WTC11 (cell line): ENCODE measurements at regions not wholly inside any gene's neighbourhood (a gene's known extent, or its start where the extent isn't known, plus 50 kb on each side); places are given as distances from the start of the nearest gene placed in this dataset.

Source experiments
- ATAC-seq: fragments of 200-7000 bp; cut with Tn5 transposase; 2 replicates; pipeline ENCODE4 v1.10.0; 2021; ENCODE audit warnings: mild to moderate bottlenecking, moderate library complexity
- CTCF ChIA-PET: fragments of 300-600 bp; sonication (Branson Sonifier 250); formaldehyde crosslinking; loops from one replicate; lab custom pipeline; 2021; ENCODE audit warnings: antibody characterized with exemption; lab: Charles Lee
- POLR2A ChIA-PET: fragments of 350-600 bp; sonication (Branson Sonifier 250); formaldehyde crosslinking; loops from one replicate; lab custom pipeline; 2021; ENCODE audit warnings: antibody characterized with exemption; lab: Charles Lee
- DNase-seq: peaks from one replicate; pipeline ENCODE4 v3.0.0; 2021; ENCODE audit warnings: low spot score
- H3K27ac Mint-ChIP-seq: 2 replicates; pipeline ENCODE4 v1.8.0; 2021; ENCODE audit warnings: mixed read lengths
- H3K27me3 Mint-ChIP-seq: 2 replicates; pipeline ENCODE4 v1.8.0; 2021; ENCODE audit warnings: low read depth, mild to moderate bottlenecking, moderate library complexity, mixed read lengths
- H3K36me3 Mint-ChIP-seq: 2 replicates; pipeline ENCODE4 v1.8.0; 2021; ENCODE audit warnings: mixed read lengths
- H3K4me1 Mint-ChIP-seq: 2 replicates; pipeline ENCODE4 v1.8.0; 2022; ENCODE audit warnings: mixed read lengths
- H3K4me3 Mint-ChIP-seq: 2 replicates; pipeline ENCODE4 v1.8.0; 2021; ENCODE audit warnings: mild to moderate bottlenecking, moderate library complexity, mixed read lengths
- H3K9me3 Mint-ChIP-seq: 2 replicates; pipeline ENCODE4 v1.8.0; 2021; ENCODE audit warnings: mixed read lengths
- AR ChIP-seq: fragments of 250-450 bp; sonication (Bioruptor Pico); IDR thresholded peaks from 2 replicates; pipeline ENCODE4 v1.9.0; 2021; ENCODE audit warnings: mild to moderate bottlenecking
- ATF1 ChIP-seq: sonication (generic); formaldehyde crosslinking; IDR thresholded peaks from 2 replicates; pipeline ENCODE4 v1.8.1; 2023; ENCODE audit warnings: mild to moderate bottlenecking, moderate library complexity, missing genetic modification reagents
- KAT7 ChIP-seq: sonication (generic); formaldehyde crosslinking; IDR thresholded peaks from 2 replicates; pipeline ENCODE4 v1.8.1; 2023; ENCODE audit warnings: missing genetic modification reagents, mild to moderate bottlenecking, borderline replicate concordance
- NFATC4 ChIP-seq: fragments of 250-450 bp; sonication (Bioruptor Pico); IDR thresholded peaks from 2 replicates; pipeline ENCODE4 v1.9.0; 2021; ENCODE audit warnings: mild to moderate bottlenecking
- NR3C1 ChIP-seq: sonication (generic); formaldehyde crosslinking; conservative IDR thresholded peaks from 2 replicates; pipeline ENCODE4 v1.8.1; 2023; ENCODE audit warnings: low read depth, mild to moderate bottlenecking, missing genetic modification reagents
- TEAD4 ChIP-seq: sonication (generic); formaldehyde crosslinking; IDR thresholded peaks from 2 replicates; pipeline ENCODE4 v1.8.0; 2022; ENCODE audit warnings: mild to moderate bottlenecking, missing genetic modification reagents
- USF2 ChIP-seq: sonication (generic); formaldehyde crosslinking; IDR thresholded peaks from 2 replicates; pipeline ENCODE4 v1.8.1; 2023; ENCODE audit warnings: mild to moderate bottlenecking, missing genetic modification reagents, moderate library complexity
- ZNF121 ChIP-seq: sonication (generic); formaldehyde crosslinking; IDR thresholded peaks from 2 replicates; pipeline ENCODE4 v1.8.0; 2023; ENCODE audit warnings: missing genetic modification reagents
- ZNF263 ChIP-seq: sonication (generic); formaldehyde crosslinking; IDR thresholded peaks from 2 replicates; pipeline ENCODE4 v1.8.1; 2022; ENCODE audit warnings: low read depth, mild to moderate bottlenecking, moderate library complexity, missing genetic modification reagents
- TF ChIP-seq, protein P1 (sequence below): sonication (generic); formaldehyde crosslinking; IDR thresholded peaks from 2 replicates; pipeline ENCODE4 v1.8.1; 2023; ENCODE audit warnings: mild to moderate bottlenecking, moderate library complexity, missing genetic modification reagents
- TF ChIP-seq, protein P2 (sequence below): sonication (generic); formaldehyde crosslinking; conservative IDR thresholded peaks from 2 replicates; pipeline ENCODE4 v1.8.1; 2022; ENCODE audit warnings: mild to moderate bottlenecking, missing genetic modification reagents

GRCh38 chr10:21427804-21428481 is 97.5 kb downstream of the SKIDA1 start:
- H3K36me3 Mint-ChIP-seq = peaks cover 37% of the 10 kb centered on the region
- H3K4me3 Mint-ChIP-seq = no peak overlapping the region
- POLR2A ChIA-PET = no interaction called here
- no peak; the same call in 1 of the 2 replicates for ATAC-seq
- TF ChIP-seq ZNF121 (CRISPR knock-in tag) (peak; percentile 92), ZNF263 (CRISPR knock-in tag) (no peak)
- TF ChIP-seq, all 79 proteins: peak for 1
- peaks cover 7% of the 10 kb centered on the region for H3K4me1 Mint-ChIP-seq
- no peak for DNase-seq
- H3K27ac Mint-ChIP-seq = peak overlapping the region; percentile 41; the same call in 1 of the 2 replicates
- peaks cover 9% of the 10 kb centered on the region; the same call in 1 of the 2 replicates for H3K27me3 Mint-ChIP-seq
- CTCF ChIA-PET = interaction anchor here (0.6 kb wide), 1 partner anchor 1698 kb away, joined by 4 read pairs; no protein-coding TSS in a partner anchor
- H3K9me3 Mint-ChIP-seq = peaks cover 42% of the 10 kb centered on the region

DNA sequence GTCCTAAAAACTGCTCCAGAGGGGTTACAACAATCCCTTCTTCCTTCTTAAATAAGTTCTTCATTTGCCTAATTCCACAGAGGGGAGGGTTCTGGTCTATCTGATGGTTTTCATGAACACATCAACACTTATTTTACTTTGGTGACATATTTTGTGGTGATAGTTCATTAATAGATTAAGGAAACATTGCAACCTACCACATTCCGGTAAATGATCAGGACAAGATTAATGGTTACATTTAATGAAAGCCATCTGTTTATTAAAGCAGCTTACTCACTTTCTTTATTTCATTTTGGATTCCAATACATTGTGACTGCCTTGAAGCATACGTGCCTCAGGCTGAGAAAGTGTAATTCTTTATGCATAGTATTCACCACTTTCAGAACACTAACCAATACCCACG is 101.0 kb downstream of the SKIDA1 start:
- H3K4me3 Mint-ChIP-seq = no peak overlapping the region
- peaks cover 9% of the 10 kb centered on the region; the same call in 1 of the 2 replicates for H3K27me3 Mint-ChIP-seq
- ATAC-seq (no peak), DNase-seq (no peak)
- H3K27ac Mint-ChIP-seq = peak overlapping the region; percentile 34; the same call in 1 of the 2 replicates
- ChIA-PET CTCF (no interaction called here), POLR2A (no interaction called here)
- peaks cover 35% of the 10 kb centered on the region for H3K9me3 Mint-ChIP-seq
- TF ChIP-seq NR3C1 (CRISPR knock-in tag) (no peak), KAT7 (CRISPR knock-in tag) (no peak), NFATC4 (no peak), ATF1 (CRISPR knock-in tag) (no peak)
- TF ChIP-seq, protein P1, sequence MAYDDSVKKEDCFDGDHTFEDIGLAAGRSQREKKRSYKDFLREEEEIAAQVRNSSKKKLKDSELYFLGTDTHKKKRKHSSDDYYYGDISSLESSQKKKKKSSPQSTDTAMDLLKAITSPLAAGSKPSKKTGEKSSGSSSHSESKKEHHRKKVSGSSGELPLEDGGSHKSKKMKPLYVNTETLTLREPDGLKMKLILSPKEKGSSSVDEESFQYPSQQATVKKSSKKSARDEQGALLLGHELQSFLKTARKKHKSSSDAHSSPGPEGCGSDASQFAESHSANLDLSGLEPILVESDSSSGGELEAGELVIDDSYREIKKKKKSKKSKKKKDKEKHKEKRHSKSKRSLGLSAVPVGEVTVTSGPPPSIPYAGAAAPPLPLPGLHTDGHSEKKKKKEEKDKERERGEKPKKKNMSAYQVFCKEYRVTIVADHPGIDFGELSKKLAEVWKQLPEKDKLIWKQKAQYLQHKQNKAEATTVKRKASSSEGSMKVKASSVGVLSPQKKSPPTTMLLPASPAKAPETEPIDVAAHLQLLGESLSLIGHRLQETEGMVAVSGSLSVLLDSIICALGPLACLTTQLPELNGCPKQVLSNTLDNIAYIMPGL (CRISPR knock-in tag) = no peak
- H3K36me3 Mint-ChIP-seq = peaks cover 31% of the 10 kb centered on the region
- peaks cover 19% of the 10 kb centered on the region for H3K4me1 Mint-ChIP-seq

- Mint-ChIP-seq H3K9me3 (peaks cover 30% of the 10 kb centered on the region), H3K4me3 (no peak overlapping the region), H3K36me3 (peaks cover 28% of the 10 kb centered on the region), H3K27me3 (peaks cover 9% of the 10 kb centered on the region; the same call in 1 of the 2 replicates), H3K27ac (no peak overlapping the region), H3K4me1 (peaks cover 19% of the 10 kb centered on the region)
- TF ChIP-seq, protein P2, sequence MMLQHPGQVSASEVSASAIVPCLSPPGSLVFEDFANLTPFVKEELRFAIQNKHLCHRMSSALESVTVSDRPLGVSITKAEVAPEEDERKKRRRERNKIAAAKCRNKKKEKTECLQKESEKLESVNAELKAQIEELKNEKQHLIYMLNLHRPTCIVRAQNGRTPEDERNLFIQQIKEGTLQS (CRISPR knock-in tag) = no peak
- TF ChIP-seq ZNF121 (CRISPR knock-in tag) = peak; percentile 62; the same call in 1 of the 2 replicates
- POLR2A ChIA-PET = no interaction called here
- DNase-seq = no peak
- no peak for ATAC-seq
- CTCF ChIA-PET = no interaction called here
These were observed 101.6 kb downstream of the SKIDA1 start for GRCh38 chr10:21423850-21424249.

GRCh38 chr10:21423338-21423737 is 102.1 kb downstream of the SKIDA1 start:
- no peak for ATAC-seq
- no peak for TF ChIP-seq TEAD4 (CRISPR knock-in tag)
- TF ChIP-seq USF2 (CRISPR knock-in tag) = no peak
- TF ChIP-seq AR (CRISPR knock-in tag) = no peak
- ChIA-PET POLR2A (no interaction called here), CTCF (no interaction called here)
- peak overlapping the region; percentile 34; the same call in 1 of the 2 replicates for H3K27ac Mint-ChIP-seq
- H3K36me3 Mint-ChIP-seq = peaks cover 26% of the 10 kb centered on the region
- H3K27me3 Mint-ChIP-seq = peaks cover 9% of the 10 kb centered on the region; the same call in 1 of the 2 replicates
- peaks cover 22% of the 10 kb centered on the region for H3K4me1 Mint-ChIP-seq
- no peak for DNase-seq
- peaks cover 27% of the 10 kb centered on the region for H3K9me3 Mint-ChIP-seq
- H3K4me3 Mint-ChIP-seq = no peak overlapping the region
